PC-3 (cell line): ENCODE measurements at regions not wholly inside any gene's neighbourhood (a gene's known extent, or its start where the extent isn't known, plus 50 kb on each side); places are given as distances from the start of the nearest gene placed in this dataset.
A peak's percentile ranks its signal among the peaks of the same experiment; 100 is the strongest.

ENCODE experiments used
- ATAC-seq: fragments of 200-7000 bp; cut with Tn5 transposase; 2 replicates; pipeline ENCODE4 v1.9.1; 2020; ENCODE audit warnings: mild to moderate bottlenecking, moderate library complexity
- BruUV-seq: library from RNA; stranded (reverse); fragments of 400-500 nt; replicated peaks from 2 replicates; lab custom pipeline; 2021; lab: Mats Ljungman, UMichigan
- CTCF ChIA-PET: fragments of 300-600 bp; sonication (Branson Sonifier 250); formaldehyde crosslinking; loops from one replicate; lab custom pipeline; 2022; ENCODE audit warnings: antibody characterized with exemption; lab: Charles Lee
- POLR2A ChIA-PET: fragments of 300-600 bp; sonication (Branson Sonifier 250); formaldehyde crosslinking; loops from one replicate; lab custom pipeline; 2022; ENCODE audit warnings: antibody characterized with exemption; ENCODE audit not compliant: unreplicated experiment; lab: Charles Lee
- DNase-seq: peaks from one replicate; pipeline ENCODE4 v3.0.0-alpha.2; 2015
- H2AFZ ChIP-seq: fragments of 300-600 bp; sonication (generic); 2 replicates; pipeline ENCODE4 v1.6.0; 2016; ENCODE audit warnings: antibody characterized with exemption, low read length
- H3F3A ChIP-seq: fragments of 300-600 bp; sonication (generic); one replicate; pipeline ENCODE4 v1.6.0; 2017; ENCODE audit warnings: antibody characterized with exemption, low read length, control low read depth, mild to moderate bottlenecking; ENCODE audit not compliant: unreplicated experiment
- H3K27ac ChIP-seq: fragments of 300-600 bp; sonication (generic); 2 replicates; pipeline ENCODE4 v1.5.1; 2016; ENCODE audit warnings: mild to moderate bottlenecking, low read length
- H3K27me3 ChIP-seq: fragments of 300-600 bp; sonication (generic); 2 replicates; pipeline ENCODE4 v1.6.1; 2016; ENCODE audit warnings: low read length, mixed read lengths
- H3K36me3 ChIP-seq: fragments of 300-600 bp; sonication (generic); 2 replicates; pipeline ENCODE4 v1.6.1; 2016; ENCODE audit warnings: low read depth, mixed run types, low read length, mixed read lengths
- H3K4me1 ChIP-seq: fragments of 300-600 bp; sonication (generic); 2 replicates; pipeline ENCODE4 v1.5.1; 2016; ENCODE audit warnings: low read length; ENCODE audit not compliant: insufficient read depth
- H3K4me2 ChIP-seq: fragments of 300-600 bp; sonication (generic); 2 replicates; pipeline ENCODE4 v1.6.0; 2016; ENCODE audit warnings: low read length
- H3K4me3 ChIP-seq: fragments of 300-600 bp; sonication (generic); 2 replicates; pipeline ENCODE4 v1.5.1; 2016; ENCODE audit warnings: mild to moderate bottlenecking, low read length, mixed read lengths
- H3K79me2 ChIP-seq: fragments of 300-600 bp; sonication (generic); 2 replicates; pipeline ENCODE4 v1.6.1; 2017; ENCODE audit warnings: low read length, mixed read lengths
- H3K9ac ChIP-seq: fragments of 300-600 bp; sonication (generic); 2 replicates; pipeline ENCODE4 v1.6.0; 2016; ENCODE audit warnings: mild to moderate bottlenecking, low read length
- H3K9me2 ChIP-seq: fragments of 300-600 bp; sonication (generic); replicated peaks from 2 replicates; pipeline ENCODE4 v1.6.1; 2016; ENCODE audit warnings: mixed run types, low read length, mixed read lengths
- H3K9me3 ChIP-seq: fragments of 300-600 bp; sonication (generic); 2 replicates; pipeline ENCODE4 v1.6.1; 2016; ENCODE audit warnings: low read length, mixed read lengths
- H4K20me1 ChIP-seq: fragments of 300-600 bp; sonication (generic); 2 replicates; pipeline ENCODE4 v1.6.1; 2016; ENCODE audit warnings: low read length, mixed read lengths
- EZH2 ChIP-seq: fragments of 300-600 bp; sonication (generic); IDR thresholded peaks from one replicate; pipeline ENCODE4 v1.6.1; 2017; ENCODE audit warnings: antibody characterized with exemption, mild to moderate bottlenecking, low read length; ENCODE audit not compliant: unreplicated experiment
- EZH2phosphoT487 ChIP-seq: fragments of 300-600 bp; sonication (generic); IDR thresholded peaks from 2 replicates; pipeline ENCODE4 v1.6.1; 2018; ENCODE audit warnings: mild to moderate bottlenecking, antibody characterized with exemption, low read length, borderline replicate concordance
- intact Hi-C: fragments of 100-400 bp; cut with micrococcal nuclease; formaldehyde crosslinking; loops from 2 replicates; pipeline ENCODE4 v1.9.0; 2023
- TF ChIP-seq, protein P1 (sequence below): fragments of 300-600 bp; sonication (generic); conservative IDR thresholded peaks from 2 replicates; pipeline ENCODE4 v1.5.1; 2017; ENCODE audit warnings: antibody characterized with exemption, low read depth, mild to moderate bottlenecking, low read length

GRCh38 chr18:43869451-43870008, 592.2 kb upstream of the SYT4 start:
- Histone ChIP-seq H3K4me2 (no peak overlapping the region), H3K27me3 (no peaks in the 10 kb centered on the region), H3K9ac (no peak overlapping the region), H3K79me2 (no peaks in the 10 kb centered on the region), H3K27ac (no peak overlapping the region), H2AFZ (no peak overlapping the region), H4K20me1 (no peaks in the 10 kb centered on the region), H3K36me3 (no peaks in the 10 kb centered on the region), H3K4me1 (no peaks in the 10 kb centered on the region), H3K9me3 (no peaks in the 10 kb centered on the region), H3K9me2 (no peaks in the 10 kb centered on the region), H3F3A (no peaks in the 10 kb centered on the region), H3K4me3 (no peak overlapping the region)
- BruUV-seq: no TSS peak
- TF ChIP-seq, protein P1, sequence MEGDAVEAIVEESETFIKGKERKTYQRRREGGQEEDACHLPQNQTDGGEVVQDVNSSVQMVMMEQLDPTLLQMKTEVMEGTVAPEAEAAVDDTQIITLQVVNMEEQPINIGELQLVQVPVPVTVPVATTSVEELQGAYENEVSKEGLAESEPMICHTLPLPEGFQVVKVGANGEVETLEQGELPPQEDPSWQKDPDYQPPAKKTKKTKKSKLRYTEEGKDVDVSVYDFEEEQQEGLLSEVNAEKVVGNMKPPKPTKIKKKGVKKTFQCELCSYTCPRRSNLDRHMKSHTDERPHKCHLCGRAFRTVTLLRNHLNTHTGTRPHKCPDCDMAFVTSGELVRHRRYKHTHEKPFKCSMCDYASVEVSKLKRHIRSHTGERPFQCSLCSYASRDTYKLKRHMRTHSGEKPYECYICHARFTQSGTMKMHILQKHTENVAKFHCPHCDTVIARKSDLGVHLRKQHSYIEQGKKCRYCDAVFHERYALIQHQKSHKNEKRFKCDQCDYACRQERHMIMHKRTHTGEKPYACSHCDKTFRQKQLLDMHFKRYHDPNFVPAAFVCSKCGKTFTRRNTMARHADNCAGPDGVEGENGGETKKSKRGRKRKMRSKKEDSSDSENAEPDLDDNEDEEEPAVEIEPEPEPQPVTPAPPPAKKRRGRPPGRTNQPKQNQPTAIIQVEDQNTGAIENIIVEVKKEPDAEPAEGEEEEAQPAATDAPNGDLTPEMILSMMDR: no peak
- DNase-seq (no peak), ATAC-seq (peak; percentile 27; the same call in 1 of the 2 replicates)
- intact Hi-C loops: no loop called here
- CTCF ChIA-PET: no interaction called here
- POLR2A ChIA-PET: interaction anchor here (0.7 kb wide), 1 partner anchor 448 kb away, joined by 4 read pairs; no protein-coding TSS in a partner anchor

GRCh38 chr18:43870626-43871025, 593.3 kb upstream of the SYT4 start:
- ATAC-seq: no peak
- H3K9me2 ChIP-seq: no peaks in the 10 kb centered on the region
- no peak overlapping the region for H3K4me3 ChIP-seq
- ChIA-PET CTCF (no interaction called here), POLR2A (no interaction called here)
- H3K4me2 ChIP-seq: no peak overlapping the region
- no peaks in the 10 kb centered on the region for H3K9me3 ChIP-seq
- no TSS peak for BruUV-seq
- DNase-seq: no peak
- no peaks in the 10 kb centered on the region for H3K27me3 ChIP-seq
- no peak overlapping the region for H2AFZ ChIP-seq
- H3K27ac ChIP-seq: no peak overlapping the region
- TF ChIP-seq EZH2: no peak
- TF ChIP-seq, protein P1: no peak
- no peak for TF ChIP-seq EZH2phosphoT487
- intact Hi-C loops: no loop called here
- H3K79me2 ChIP-seq: no peaks in the 10 kb centered on the region
- no peaks in the 10 kb centered on the region for H4K20me1 ChIP-seq
- no peak overlapping the region for H3K9ac ChIP-seq
- no peaks in the 10 kb centered on the region for H3F3A ChIP-seq
- H3K4me1 ChIP-seq: 0 out of 2 replicates have a peak, but pooled peaks cover 5% of the 10 kb centered on the region
- H3K36me3 ChIP-seq: no peaks in the 10 kb centered on the region

- no TSS peak for BruUV-seq
These were observed 598.2 kb upstream of the SYT4 start for GRCh38 chr18:43875511-43875910.

More at GRCh38 chr18:43875511-43875910, 598.2 kb upstream of the SYT4 start:
- no peak overlapping the region for H3K9ac ChIP-seq
- POLR2A ChIA-PET: no interaction called here
- no peak for TF ChIP-seq EZH2phosphoT487
- TF ChIP-seq EZH2: no peak
- TF ChIP-seq, protein P1: no peak
- ATAC-seq (no peak), DNase-seq (no peak)
- H4K20me1 ChIP-seq: no peaks in the 10 kb centered on the region
- intact Hi-C loops: no loop called here
- H3K4me3 ChIP-seq: no peak overlapping the region
- no peaks in the 10 kb centered on the region for H3K36me3 ChIP-seq
- CTCF ChIA-PET: no interaction called here
- no peaks in the 10 kb centered on the region for H3K27me3 ChIP-seq
- no peak overlapping the region for H3K27ac ChIP-seq
- no peaks in the 10 kb centered on the region for H3K9me3 ChIP-seq
- no peak overlapping the region for H3K4me2 ChIP-seq
- H2AFZ ChIP-seq: no peak overlapping the region
- H3K79me2 ChIP-seq: no peaks in the 10 kb centered on the region
- 0 out of 2 replicates have a peak, but pooled peaks cover 5% of the 10 kb centered on the region for H3K4me1 ChIP-seq
- H3K9me2 ChIP-seq: no peaks in the 10 kb centered on the region
- no peaks in the 10 kb centered on the region for H3F3A ChIP-seq
